ENCODE measurements at regions not wholly inside any gene's neighbourhood (a gene's known extent, or its start where the extent isn't known, plus 50 kb on each side); places are given as distances from the start of the nearest gene placed in this dataset.

DNA sequence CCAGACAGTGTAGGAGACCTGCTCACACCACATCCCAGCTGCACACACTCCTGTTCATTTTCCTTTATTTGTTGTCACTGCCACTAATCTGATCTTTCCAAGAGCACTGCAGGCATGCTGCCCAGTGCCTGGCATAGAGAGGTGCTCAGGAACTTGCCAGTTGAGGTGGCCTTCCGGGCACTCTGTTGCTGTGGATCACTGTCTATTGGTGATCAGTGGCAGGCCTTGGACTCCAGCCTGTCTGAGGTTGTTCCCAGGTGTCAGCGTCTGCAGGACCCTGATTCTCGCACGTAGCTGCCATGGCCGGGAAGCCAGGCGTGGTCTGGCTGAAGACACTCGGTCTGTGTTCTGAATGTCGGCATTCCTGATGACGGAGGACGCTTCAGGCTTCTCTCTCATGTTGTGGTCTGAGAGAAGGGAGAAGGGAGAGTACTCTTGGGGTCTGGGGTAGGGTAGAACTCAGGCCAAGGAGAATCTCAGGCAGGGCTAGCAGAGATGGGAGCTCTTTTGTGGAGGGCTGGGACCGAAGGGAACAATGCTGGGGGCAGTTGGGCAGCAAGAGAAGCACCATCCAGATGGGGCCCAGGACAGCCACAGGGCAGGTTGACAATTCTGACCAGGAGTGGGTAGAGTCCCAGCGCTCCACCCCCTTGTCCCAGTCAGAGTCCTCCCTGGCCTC is 240.9 kb downstream of the MYCN start:
- DNase-seq, result no peak

DNA sequence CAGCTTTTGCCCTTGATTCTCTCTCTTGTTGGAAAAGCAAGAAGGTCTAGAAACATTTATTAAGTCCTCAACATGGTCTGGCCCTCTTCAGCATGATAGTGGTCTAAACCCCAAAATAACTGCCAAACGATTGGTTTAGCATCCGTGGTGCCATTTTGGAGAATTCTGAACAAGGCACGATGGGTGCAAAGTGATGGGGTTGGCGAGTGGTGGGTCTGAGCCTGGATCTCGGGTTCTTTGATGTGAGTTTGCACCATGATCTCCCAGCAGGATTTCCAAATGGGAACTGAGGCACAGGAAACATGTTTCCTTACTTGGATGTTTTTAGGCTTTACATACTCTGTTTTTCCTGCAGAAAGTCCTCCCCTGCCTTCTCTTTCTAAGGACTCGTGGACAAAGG is 240.3 kb downstream of the MYCN start:
- DNase-seq, result no peak

DNA sequence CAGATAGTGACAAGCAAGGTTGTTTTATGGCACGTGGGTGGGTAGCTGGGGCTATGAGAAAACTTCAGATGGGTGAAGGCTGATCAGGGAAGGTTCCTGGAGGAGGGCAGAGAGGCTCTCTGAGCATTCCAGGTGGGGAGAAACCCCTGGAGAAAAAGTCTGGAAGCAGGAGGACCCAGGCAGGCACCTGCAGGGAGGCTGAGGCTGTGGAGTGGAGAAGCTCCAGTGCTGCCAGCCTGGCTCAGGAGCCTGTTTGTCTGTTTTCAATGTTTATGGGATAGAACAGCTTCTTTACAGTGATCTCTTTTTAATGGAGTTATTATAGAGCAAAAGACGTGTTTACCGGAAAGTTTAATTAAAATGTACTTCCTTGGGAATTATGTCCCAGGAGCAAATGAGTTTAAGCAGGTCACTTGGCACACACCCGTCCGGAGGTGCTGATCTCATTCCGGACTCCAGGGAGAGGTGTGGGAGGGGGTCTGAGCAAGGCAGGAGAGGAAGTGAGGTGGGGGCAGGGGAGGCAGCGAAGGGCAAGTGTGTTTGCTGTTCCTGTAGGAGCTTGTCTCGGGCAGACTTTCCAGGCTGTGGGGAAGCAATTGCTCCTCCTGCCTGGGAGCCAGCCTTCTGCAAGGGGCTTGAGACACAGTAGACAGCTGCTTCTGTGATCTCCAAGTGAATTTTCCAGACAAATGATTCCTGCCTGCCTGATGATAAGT is 239.5 kb downstream of the MYCN start:
- no peak for DNase-seq

DNA sequence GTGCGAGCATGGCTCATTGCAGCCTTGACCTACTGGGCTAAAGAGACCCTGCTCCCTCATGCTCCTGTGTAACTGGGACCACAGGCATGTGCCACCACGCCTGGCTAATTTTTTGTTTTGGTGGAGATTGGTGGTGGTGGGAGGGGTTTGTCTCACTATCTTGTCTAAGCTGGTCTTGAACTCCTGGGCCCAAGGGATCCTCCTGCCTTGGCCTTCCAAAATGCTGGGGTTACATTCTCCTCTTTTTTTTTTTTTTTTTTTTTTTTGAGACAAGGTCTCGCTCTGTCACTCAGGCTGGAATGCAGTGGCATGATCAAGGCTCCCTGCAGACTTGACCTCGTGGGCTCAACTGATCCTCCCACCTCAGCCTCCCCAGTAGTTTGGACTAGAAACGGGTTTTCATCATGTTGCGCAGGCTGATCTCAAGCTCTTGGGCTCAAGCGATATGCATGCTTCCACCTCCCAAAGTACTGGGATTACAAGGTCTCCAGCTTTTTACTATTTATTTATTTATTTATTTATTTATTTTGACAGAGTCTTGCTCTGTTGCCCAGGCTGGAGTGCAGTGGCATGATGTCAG is 238.3 kb downstream of the MYCN start:
- no peak for DNase-seq

DNA sequence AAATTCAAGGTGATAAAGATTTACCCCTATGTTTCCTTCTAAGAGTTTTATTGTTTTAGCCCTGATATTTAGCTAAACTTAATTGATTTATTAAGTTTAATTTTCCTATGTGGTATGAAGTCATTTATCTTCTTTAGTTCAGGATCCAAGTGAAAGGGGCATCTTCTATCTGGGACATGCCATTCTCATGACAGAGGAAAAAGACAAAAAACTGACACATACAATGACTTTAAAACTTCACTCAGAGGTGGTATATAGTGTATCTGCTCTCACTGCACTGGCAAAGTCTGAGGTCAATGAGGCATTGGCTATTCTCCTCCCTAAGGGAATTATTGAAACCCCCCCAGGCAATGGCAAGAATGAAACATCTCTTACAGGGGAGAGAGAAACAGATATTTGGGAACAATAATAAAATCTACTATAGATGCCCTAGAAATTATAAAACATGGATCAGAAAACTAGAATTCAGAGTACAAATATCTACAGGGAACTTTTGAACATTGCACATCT is 237.4 kb downstream of the MYCN start:
- no peak for DNase-seq

DNA sequence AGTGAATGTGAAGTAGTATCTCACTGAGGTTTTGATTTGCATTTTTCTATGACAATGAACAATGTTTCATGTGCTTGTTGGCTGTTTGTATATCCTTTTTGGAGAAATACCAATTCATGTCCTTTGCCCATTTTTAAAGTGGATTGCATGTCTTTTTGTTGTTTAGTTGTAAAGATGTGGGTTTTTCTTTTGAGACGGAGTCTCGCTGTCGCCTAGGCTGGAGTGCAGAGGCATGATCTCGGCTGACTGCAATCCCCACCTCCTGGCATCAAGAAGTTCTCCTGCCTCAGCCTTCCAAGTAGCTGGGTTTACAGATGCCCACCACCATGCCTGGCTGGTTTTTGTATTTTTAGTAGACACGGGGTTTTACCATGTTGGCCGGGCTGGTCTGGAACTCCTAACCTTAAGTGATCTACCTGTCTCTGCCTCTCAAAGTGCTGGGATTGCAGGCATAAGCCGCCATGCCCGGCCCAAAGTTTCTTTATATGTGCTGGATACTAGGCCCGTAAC is 236.7 kb downstream of the MYCN start:
- no peak for DNase-seq

DNA sequence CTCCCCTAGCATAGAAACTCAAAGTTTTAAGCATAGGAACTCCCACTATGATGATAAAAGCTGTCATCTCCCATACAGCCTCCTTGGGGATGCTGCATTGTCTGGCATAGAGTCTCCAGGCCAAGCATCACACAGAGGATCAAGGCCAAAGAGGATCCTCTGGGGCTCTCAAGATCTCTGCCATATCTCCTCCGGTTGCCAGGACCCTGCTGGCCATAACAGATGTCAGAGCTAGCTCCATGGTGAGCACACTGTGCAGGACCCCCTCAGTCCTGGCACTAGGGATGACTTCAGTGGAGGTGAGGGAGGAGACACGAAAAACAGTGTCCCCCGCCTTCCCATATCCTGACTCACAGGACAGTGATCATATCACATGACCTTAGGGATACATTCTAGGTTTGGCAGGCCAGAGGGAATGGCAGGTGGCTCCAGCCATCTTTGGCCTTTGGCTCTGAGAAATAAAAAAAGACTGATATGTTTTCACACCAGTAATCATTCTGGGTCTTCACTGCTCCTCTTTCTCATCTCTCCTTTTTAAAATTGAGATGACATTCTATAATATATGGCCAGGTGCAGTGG is 235.0 kb downstream of the MYCN start:
- DNase-seq, result no peak

DNA sequence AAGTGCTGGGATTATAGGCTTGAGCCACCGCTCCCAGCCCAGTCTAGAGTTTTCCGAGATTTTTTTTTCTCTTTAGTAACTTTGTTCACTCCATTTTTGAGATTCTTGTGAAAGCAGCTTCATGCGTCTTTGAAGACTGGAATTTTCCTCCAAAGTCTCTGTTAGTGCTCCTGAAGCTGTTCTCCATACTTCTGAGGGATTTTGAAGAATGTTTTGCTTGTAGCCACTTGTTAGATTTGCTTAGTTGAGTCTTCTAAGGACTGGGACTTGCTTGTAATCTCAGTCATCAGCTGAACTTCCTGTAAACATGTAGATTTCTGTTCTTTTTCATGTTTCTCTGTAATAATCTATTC is 234.3 kb downstream of the MYCN start:
- no peak for DNase-seq

DNA sequence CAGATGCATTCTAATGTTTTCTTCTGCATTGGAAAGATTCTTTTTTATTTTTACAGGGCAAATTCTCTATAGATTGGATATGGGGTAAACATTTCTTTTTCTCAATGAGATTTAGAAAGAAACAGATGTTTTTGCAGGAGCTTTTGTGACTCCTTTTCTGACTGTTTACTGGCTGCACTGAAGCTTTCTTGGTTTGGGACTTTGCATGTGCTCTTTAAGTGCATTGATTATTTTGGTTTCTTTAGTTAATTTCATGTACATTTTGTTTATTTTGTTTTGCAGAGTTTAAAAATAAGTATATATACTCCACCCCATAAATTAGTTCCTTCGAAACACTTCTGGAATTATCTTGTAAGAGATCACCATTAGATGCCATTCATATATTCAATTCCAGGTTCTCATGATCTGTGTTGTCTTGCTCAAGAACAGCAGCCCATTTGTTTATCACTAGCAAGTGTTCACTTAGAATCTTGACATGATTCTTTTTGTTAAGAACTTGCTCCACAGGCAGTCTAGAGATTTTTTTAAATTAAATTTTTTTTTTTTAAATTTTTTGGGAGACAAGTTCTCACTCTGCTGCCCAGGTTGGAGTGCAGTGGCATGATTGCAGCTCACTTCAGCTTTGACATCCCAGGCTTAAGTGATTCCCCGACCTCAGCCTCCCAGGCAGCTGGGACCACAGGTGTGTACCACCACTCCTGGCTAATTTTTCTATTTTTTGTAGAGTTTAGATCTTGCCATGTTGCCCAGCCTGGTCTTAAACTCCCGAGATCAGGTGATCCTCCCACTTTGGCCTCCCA is 233.7 kb downstream of the MYCN start:
- no peak for DNase-seq

DNA sequence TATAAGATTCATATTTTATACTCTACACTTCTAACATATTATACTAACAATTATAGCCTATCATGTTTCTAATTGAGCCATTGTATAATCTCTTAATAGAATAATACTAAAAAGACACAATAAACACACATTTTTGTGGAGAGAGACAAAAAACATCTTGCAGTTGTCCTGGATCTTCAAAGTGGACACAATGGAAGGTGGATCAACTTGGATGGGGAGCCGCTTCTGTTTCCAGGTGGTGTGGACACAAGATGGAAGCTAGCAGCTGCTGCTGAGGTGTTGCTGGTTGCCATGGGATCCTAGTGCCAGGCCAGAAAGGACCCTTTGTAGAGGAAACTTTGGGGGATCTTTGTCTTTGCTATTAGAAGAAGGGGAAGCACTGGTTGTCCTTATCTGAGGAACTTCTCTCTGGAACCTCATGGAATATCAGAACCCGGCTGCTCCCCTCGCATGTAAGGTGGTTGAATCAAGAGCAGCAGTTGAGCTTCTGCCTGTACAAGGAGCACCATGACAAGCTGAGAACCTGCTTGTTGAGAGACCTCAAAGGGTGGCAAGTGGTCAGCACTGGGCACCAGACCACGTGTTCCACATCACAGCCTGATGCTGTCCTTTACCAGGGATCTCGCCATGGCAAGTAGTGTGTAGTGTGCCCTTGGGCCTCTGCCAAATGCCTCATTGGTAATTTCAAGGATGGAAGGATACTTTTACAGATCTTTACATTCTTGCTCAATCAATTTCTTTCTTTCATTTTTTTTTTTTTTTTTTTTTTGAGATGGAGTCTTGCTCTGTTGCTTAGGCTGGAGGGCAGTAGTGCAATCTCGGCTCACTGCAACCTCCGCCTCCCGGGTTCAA is 232.2 kb downstream of the MYCN start:
- DNase-seq, result no peak

DNA sequence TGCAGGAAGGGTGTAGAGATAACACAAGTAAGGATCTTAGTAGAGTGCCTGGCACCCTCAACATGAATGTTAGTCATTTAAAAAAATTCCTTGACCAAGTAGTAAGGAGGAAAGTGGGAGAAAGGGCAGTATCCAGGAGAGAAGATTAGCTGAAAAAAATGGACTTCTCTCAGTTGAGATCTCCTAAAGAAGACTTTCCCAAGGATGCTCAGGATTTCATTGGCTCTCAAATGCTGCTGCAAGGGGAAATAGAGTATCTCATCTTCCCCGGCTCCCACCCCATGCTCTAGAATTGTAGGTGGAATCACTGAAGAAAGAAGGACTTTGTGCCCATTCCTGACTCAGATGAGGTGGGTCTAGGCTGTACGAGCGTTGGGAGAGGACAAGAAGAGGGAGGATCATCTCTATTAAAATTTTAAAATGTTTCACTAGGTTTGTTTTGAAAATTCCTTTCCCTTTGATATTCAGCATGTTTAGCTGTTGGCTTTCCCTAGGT is 231.1 kb downstream of the MYCN start:
- DNase-seq, result no peak

DNA sequence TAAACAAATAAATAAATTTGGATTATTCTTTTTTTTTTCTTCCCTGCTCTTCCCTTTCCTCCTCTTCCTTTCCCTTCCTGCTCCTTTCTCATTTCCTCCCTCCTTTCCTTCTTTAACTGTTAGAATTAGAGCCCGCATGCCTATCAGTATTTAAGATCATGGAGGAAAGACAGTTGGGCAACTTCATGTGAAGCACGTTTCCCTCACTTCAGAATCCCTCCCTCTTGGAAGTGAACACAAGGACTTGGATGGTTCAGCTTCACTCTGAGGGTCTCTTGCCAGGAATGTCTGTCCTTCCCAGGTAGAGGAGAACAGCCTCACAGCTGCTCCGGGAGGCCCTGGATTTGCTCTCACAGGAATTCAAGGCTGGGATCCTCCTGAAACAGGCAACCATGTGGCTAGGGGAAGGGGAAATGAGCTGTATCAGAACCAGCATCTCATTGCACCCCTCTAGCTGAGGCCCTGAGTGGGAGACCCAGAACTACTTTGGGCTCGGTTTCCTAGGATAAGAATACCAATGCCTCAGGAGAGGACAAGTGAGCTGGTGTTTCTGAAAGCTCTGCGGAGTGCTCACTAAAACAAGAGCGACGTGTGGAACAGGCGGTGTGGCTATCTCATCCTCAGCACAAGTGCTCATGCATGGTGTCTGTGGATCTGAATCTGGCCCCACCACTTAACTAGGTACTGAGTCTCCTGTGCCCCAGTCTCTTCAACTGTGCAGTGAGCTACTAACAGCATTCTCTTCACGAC is 230.5 kb downstream of the MYCN start:
- no peak for DNase-seq

DNA sequence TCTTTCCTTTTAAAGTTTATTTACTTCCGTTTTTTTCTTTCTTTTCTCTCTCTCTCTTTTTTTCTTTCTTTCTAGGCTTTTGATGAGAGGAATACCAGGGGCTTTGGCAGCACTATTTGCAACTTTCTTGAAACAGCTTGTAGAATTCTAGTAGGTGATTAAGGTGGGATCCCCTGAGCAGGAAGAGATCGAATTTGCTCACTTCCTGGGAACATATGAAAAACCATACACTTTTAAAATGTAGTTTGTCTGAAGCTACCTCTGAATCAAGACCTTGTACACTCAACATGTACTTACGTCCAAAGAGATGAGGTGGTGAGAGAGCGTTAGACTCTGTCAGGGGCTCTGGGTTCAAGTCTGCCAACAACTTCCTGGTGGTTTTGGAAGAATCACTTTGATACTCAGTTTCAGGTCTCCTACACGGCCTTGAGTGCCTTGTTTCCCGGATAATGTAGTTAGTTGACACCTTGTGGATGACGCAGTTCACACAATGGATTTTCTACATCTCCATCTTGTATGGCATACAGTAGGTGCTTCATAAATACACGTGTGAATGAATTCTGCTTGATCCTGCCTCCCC is 229.1 kb downstream of the MYCN start:
- no peak for DNase-seq

DNA sequence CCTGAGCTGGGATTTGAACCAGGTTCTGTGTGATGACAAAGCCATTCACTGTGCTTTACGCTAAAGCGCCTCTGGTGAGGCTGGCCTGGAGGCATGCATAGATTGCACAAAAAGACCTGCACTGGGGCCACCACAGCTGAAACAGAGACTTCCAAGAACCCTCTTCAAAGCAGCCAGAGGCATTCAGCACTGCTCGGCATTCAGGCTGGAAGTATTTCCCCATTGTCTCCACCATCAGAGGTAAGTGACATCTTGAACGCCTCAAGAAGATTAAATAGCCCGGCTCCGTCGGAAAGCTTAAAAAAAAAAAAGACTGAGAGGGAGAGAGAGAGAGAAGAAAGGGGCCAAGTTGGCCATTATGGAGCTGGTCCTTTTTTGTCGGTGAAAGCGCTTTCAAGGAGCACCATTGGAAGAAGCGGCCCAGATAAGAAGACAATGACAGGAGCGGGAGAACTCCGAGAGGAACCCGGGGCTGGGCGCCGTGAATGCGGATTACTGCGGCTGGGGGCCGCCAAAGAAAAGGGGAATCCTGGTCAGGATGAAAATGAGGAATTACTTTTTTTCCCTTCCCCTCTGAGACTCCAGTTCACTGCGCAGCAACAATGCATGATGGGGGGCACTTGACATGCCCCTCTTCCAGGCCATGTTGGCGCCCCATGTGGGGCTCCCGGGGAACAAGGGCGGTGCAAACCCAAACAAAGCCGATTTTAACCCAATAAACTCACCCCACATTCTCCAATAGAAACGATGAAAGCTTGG is 228.3 kb downstream of the MYCN start:
- no peak for DNase-seq

DNA sequence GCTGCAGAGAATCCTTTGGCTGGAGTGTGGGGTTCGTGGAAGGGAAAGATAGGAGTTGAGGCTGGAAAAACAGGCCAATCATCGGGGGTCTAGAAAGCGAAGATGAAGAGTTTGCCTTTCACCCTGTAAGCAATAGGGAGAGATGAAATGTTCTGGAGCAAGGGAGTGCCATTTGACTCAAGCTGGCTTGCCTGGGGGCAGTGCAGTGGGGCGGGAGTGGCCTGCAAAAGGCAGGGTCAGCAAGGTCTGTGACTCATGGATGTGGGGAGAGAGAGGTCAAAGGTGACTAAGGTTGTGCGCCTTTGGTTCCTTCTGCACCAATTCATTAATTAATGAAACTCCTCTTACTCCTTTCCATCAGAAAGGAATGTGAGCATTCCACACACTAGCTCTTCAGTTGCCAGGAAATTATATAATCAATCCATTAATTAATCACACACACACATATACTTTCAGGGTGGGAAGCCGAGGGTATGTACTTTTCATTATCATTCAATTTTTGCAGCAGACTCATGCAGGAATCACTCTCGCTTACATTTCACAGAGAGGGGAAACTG is 227.6 kb downstream of the MYCN start:
- no peak for DNase-seq

DNA sequence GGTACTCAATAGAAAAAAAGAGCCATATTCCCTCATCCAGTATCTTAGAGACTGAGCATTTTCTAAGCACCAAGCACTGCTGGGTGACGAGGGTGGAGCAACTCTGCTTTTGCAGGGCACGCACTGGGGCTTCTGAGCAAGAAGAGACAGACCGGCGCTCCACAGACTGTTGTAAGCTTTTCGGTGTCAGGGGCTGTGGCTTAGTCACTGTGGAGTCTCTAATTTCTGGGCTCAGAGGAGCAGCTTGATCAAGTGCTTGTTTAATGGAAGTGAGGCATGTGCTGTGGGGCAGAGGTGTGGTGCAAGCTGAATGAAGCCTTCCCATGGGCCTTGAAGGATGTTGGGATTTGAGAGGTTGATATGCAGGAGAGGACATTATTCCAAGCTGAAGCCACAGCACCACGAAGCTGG is 227.1 kb downstream of the MYCN start:
- DNase-seq, result no peak

DNA sequence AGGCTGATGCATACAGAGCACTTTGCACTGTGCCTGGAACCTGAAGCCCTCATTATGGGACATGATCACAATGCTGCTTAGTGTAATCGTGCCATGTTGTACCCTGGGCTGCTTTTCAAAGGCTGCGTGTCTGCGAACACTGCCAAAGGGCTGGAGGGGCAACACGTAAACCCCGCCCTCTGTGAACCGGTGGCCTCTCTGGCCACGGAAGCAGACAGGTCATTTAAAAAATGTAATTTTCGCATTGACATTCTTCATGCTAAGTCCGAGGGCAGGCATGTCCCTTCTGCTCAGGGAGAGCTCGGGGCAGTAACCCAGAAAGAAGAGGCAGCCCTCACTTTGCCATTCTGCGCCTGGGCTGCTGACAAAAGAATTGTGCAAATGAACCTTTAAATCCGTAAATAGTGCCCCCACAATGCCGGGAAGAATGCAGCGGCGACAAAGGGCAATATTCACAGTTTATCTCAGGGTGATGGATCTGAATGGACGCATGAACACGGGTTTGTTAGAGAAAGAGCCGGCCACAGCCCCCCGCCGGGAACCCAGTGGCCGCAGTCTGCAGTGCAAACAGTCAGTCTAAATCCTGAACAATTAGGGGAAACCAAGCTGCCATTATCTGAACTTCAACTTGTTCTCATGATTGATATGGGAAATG is 226.1 kb downstream of the MYCN start:
- DNase-seq, result no peak

DNA sequence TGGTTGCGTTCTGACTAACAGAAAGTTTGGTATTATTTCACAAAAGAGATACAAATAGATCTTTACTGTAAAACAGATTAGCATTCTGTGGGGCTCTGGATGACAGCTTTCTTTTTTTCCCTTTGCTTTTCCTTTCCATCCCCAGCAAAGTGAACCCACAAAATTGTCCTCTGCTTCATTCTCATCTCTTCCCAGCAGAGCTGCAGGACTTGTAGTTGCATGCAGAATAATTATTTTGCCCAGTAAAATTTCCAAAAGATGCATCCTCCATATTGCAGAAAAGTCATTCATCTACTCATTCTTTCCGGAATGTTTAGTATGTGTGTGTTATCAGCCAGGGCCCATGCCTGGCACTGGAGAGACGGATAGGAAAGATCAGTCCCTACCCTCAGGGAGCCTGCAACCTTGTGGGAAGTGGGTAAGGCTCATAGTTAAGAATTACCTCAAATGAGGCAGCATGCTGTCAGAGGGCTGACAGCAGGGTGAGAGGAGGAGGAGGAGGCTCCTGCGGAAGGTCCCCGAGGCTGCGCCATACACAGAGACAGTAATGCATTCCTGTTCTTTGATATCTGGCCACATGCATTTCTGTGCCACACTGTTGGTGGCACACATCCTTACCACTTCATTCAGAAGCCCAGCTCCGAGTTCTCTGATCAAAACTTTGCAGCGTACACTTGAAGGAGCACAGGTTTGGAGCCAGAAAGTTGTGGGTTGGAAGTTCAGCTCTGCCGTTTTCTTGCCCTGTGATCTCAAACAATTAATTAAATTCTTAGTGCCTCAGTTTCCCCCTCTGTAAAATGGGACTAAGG is 225.4 kb downstream of the MYCN start:
- DNase-seq, result no peak
